ENCODE measurements at regions not wholly inside any gene's neighbourhood (a gene's known extent, or its start where the extent isn't known, plus 50 kb on each side); places are given as distances from the start of the nearest gene placed in this dataset.
"Not testable (repeated sequence)": the region's sequence is repeated elsewhere in the genome, so short reads cannot be mapped to it uniquely, and the experiment has no call there.

GRCh38 chr9:94472063-94472462 is 82.8 kb upstream of the PCAT7 start:
- DNase-seq (ENCODE audit: low read depth in 2 of 2) = not testable (repeated sequence)

GRCh38 chr9:94472806-94473360 is 82.0 kb upstream of the PCAT7 start:
- DNase-seq (ENCODE audit: low read depth in 2 of 2) = no peak

GRCh38 chr9:94478755-94479730 is 75.8 kb upstream of the PCAT7 start:
- no peak for DNase-seq (ENCODE audit: low read depth in 2 of 2)

GRCh38 chr9:94479757-94480156 is 75.1 kb upstream of the PCAT7 start:
- no peak for DNase-seq (ENCODE audit: low read depth in 2 of 2)

DNA sequence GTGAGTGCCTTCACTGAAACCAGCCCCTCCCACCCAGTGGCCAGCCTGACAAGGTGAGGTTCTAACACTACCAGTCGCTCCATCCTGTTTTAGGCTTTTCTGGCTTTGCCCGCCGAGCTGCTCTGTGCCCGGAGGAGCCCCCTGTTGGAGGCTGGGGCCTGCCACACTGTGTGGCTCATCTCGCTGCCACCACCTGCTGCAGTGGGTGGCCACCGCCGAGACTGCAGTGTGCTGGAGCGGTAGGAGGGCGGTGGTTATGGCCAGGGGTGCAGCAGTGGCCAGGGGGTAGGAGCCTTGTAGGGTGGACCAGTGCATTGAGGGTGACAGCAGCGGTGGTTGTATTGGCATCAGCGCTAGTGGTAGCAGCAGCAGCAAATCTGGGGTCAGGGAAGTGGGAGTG is 74.7 kb upstream of the PCAT7 start:
- DNase-seq (ENCODE audit: low read depth in 2 of 2) = no peak

GRCh38 chr9:94482110-94482509 is 72.8 kb upstream of the PCAT7 start:
- DNase-seq (ENCODE audit: low read depth in 2 of 2) = no peak

DNA sequence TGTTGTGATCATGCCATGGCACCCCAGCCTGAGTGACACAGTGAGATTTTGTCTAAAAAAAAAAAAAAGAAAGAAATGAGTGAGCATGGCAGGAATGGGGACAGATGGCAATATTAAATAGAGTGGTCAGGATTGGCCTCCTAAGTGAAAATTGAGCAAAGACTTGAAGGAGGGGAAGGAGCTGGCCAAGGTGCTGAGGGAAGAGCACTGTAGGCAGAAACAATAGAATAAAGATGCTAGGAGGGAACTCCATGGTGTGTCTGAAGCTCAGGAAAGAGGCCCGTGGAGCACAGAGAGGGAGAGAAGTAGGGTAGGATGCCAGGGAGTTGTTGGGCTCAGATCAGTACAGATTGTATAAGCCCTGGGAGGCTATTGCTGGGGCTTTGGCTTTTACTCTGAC is 64.4 kb upstream of the PCAT7 start:
- peak in 1 of 2 donors; percentile 21 for DNase-seq (ENCODE audit: low read depth in 2 of 2)

GRCh38 chr9:94492125-94492524 is 62.8 kb upstream of the PCAT7 start:
- DNase-seq (ENCODE audit: low read depth in 2 of 2) = not testable (repeated sequence)

GRCh38 chr9:94498801-94499453 is 56.0 kb upstream of the PCAT7 start:
- DNase-seq (ENCODE audit: low read depth in 2 of 2) = no peak

GRCh38 chr9:94504358-94504757 is 50.5 kb upstream of the PCAT7 start:
- no peak for DNase-seq (ENCODE audit: low read depth in 2 of 2)
